Astrocyte of the hippocampus (primary cell): ENCODE measurements at regions not wholly inside any gene's neighbourhood (a gene's known extent, or its start where the extent isn't known, plus 50 kb on each side); places are given as distances from the start of the nearest gene placed in this dataset.
A peak's percentile ranks its signal among the peaks of the same experiment; 100 is the strongest.

ENCODE experiments used
- DNase-seq: peaks from one replicate; pipeline ENCODE4 v3.0.0; 2011; ENCODE audit warnings: low read depth, low spot score

- DNase-seq = no peak
These were observed 327.8 kb upstream of the HAND2 start for GRCh38 chr4:173857828-173858227.

GRCh38 chr4:173855015-173855414, 325.0 kb upstream of the HAND2 start:
- DNase-seq = no peak

DNA sequence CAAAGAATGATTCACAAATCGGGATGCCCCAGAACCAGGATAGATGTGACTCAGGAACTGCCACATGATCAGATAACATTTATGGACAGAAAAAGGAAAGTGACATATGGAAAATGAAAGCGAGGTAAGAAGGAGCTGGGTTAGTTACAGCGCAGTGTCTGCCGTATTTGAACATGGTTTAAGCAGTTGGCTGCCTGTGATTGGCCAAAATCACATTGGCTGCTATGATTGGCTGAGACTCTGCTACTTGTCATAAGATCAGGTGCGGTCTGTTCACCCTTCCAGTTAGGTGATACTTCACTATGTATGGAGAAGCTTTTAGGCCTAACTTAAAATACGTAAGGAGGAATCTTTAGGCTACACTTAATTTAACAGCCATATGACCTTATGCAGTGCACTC, 322.7 kb upstream of the HAND2 start:
- DNase-seq = no peak

GRCh38 chr4:173845580-173845979, 315.6 kb upstream of the HAND2 start:
- DNase-seq = no peak

- DNase-seq = no peak
These were observed 309.8 kb upstream of the HAND2 start for GRCh38 chr4:173839865-173840264.

DNA sequence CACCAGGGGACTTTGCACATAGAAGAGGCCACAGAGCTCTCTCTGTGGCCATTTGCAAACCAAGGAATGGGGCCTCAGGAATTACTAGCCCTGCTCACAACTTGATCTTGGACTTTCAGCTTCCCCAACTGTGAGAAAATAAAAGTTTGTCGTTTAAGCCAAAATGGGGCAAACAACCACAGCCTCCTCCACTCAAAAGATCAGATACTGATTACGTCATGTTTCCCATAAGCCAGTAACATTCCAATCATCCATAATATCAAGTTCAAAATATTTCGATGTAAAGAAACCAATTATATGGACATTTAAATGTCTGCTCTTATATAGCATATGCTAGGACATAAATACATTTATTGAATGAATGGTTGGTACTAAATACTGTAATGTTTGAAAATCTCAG, 307.5 kb upstream of the HAND2 start:
- DNase-seq = no peak

DNA sequence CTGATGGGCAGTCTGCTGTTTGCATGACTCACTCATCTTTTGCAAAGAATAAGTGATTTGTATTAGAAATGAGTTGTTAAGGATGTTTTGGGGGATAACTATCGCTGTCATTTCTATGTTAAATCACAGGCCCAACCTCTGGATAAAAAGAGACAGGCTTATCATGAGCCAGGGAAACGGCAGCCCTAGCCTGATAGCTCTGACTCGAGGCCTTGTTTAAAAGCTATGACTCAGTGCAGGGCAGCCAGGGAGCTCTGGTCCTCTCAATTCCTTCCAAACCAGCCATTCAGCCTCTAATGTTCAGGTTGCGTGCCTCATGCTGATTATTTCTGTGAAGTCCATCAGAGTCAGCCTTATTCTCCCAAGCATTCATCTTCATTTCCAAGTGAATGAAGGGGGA, 305.9 kb upstream of the HAND2 start:
- peak; percentile 82 for DNase-seq

DNA sequence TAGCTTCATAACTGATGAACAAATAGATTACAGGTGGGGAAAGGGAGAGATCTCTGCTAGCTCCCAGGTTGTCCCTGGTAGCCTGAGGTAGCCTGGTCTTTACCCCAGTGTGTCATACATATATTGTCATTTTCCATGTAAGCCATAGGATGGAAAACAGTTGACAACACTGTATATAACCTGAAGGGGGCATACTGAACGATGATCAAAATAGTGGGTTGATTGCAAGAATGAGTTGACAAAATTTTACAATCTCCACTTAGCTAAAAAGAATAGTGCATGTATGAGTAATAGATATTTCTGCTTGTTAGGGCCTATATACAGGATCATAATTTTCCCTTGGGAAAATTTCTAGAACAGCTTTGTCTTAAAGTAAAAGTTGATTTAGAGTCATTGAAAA, 304.1 kb upstream of the HAND2 start:
- no peak for DNase-seq

GRCh38 chr4:173829565-173829964, 299.5 kb upstream of the HAND2 start:
- DNase-seq = no peak

- DNase-seq = no peak
These were observed 297.7 kb upstream of the HAND2 start for GRCh38 chr4:173827707-173828106.

DNA sequence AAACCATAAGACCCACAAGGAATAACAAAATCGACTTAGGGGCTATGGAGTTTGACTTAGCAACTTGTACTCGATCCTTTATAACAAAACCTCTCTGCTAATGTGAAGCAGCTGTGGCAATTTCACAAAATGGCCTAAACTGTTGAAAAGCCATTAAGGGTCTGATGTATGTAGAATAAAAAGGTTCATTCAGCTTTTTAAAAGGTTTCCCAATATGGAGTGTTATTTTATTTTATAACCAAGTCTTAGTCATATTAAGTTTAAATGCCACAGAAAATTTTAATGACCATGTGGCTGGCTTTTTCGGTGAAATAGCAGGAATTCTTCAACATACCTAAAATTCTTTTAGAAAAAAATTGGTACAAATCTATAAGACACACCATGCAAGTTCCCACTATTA, 291.8 kb upstream of the HAND2 start:
- DNase-seq = no peak

DNA sequence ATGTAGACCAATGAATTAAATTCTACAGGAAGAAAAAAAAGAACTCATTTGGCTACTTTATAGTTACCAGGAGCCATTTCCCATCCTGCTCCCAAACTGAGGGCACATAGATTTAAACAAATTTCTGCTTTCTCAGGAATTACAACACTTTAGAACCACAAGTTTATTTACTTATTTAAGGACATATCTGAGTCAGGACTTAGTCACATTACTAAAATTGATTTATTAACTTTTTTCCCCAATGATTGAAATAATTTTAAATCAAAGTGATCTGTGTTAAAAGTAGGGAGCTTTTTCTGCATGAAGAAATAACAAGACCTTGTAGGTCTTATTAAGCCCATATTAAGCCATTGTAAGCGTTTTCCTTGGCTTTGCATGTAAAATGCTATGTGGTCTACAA, 291.0 kb upstream of the HAND2 start:
- DNase-seq = no peak

DNA sequence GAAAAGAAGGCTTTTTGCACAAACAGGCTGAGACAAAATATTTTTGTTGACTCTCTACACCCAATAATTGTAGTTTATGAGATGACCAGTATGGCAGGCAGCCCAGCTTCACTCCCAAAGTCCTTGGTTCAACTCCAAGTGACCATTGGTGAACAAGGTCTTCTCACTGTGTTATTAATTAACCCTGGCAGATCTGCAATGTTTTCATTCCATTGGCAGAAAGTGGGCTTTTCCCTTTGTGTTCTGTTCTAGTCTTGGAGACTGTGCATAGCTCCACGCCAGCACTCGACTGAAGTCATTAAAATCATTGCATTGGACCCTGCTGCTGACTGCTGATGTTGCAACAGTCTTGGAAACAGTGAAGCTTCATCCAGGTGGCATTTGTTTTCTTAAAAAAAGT, 277.3 kb upstream of the HAND2 start:
- DNase-seq = no peak

DNA sequence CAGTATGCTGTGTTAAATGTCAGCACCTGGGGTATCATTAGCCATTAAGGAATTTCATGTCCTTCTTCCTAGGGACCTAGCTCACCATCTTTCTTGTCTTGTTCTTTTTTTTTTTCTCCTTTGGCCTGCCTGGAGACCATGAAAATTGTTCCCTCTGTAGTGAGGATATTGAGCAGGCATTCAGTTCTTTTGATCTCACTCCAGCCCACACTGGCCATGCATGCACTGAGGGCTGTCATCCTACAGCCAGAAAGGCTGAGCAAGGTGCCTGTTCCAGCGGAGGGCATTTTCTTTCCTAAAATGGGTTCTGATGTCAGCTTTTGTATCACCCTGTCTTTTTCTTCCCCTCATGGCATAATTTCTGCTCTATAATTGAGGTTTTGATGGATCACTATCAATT, 275.9 kb upstream of the HAND2 start:
- DNase-seq = no peak

DNA sequence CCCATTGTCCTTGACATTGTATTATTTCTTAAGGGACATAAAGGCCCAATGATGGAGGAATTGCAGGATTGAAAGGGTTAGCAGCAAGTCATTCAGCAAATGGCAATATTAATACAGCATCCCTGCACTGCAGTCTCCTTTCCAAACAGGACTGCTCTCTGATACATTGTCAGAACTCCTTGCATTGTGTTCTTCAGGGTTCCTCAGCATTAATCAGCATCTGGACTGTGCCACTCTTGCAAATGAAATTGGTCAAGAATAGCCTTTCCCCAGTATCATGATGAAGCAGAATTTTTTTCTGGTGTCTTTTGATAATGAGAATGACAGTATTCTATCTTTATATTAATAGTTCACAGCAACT, 272.6 kb upstream of the HAND2 start:
- DNase-seq = no peak

- no peak for DNase-seq
These were observed 272.0 kb upstream of the HAND2 start for GRCh38 chr4:173801876-173802661.

DNA sequence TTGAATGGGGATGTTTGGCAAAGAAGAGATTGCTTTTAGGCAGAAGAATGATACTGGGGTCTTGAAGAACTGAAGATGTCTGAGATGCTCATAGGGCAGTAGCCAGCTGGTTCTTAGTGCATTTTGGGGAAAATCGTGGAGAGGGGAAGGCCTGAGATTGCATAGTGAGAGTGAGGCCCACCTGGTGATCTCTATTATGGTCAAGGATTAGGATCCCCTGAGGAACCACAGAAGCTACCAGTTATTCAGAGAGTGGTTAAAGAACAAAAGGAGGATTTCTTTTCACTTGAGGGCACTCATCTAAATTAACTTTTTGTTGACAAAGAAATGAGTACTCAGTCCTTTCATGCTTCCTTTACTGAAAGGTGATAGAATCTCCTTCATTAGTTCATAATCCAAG, 271.3 kb upstream of the HAND2 start:
- no peak for DNase-seq

- DNase-seq = no peak
These were observed 267.3 kb upstream of the HAND2 start for GRCh38 chr4:173797296-173797695.

GRCh38 chr4:173794662-173795061, 264.6 kb upstream of the HAND2 start:
- DNase-seq = peak; percentile 9

DNA sequence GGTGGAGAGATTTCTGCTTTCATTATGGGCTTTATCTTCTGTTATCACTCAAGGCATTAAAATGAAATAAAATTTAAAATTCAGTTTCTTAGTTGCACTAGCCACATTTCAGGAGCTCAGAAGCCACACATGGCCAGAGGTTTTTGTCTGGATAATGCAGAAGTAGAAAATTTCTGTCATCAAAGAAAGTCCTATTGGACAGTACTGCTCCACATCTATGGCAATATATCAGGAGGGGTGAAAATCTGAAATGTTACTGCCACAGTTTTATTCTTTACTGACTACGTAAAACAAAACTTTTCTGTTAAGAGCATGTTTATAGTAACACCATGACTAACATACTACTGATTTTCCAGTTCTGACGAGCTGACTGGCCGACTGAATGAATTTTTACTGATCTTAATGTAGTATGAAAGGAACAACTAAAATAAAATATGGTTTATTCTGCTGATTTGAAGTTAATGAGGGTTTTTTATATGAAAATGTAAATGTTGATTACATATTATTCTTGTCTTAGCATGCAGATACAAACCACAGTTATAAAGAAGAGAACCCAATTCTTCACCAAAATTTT, 264.0 kb upstream of the HAND2 start:
- no peak for DNase-seq

DNA sequence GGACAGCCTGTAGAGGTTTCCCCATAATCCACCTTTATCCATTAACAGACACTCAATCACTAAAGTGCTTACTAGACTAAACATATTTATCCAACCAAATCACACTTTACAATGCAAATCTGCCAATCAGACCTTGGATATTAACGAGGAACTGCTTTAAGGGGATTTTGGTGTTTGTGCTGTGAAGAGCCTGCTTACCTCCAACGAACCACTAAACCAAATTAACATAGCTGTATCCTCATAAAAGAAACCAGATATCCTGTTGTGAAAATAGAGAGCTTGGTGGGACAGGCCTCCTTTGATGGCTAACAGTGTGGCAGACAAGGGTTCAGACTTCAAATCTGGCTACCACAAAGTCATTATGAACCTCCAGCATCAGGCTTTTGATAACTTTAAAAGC, 252.6 kb upstream of the HAND2 start:
- no peak for DNase-seq

DNA sequence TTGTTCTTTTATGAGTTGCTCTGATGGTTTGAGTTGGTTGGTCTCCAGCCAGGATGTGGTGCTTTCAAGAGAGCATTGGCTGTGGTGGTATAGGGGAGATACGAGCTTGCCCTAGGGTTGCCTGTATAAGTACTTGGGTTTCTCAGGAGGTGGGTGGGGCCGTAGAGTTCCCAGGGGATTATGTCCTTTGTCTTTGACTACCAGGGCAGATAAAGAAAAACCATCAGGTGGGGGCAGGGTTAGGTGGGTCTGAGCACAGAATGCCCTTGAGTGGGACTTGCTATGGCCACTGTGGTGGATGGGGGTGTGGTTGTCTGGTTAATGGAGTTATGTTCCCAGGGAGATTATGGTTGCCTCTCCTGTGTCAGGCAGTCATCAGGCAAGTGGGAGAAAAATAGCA, 247.9 kb upstream of the HAND2 start:
- DNase-seq = no peak

- DNase-seq = no peak
These were observed 247.4 kb upstream of the HAND2 start for GRCh38 chr4:173777421-173777820.

GRCh38 chr4:173769568-173769967, 239.5 kb upstream of the HAND2 start:
- DNase-seq = no peak
